NCI-H2081 treated with DMSO at 0.1 percent for 48 hours (cell line): ENCODE measurements at regions not wholly inside any gene's neighbourhood (a gene's known extent, or its start where the extent isn't known, plus 50 kb on each side); places are given as distances from the start of the nearest gene placed in this dataset.
"Not testable (repeated sequence)": the region's sequence is repeated elsewhere in the genome, so short reads cannot be mapped to it uniquely, and the experiment has no call there.

Source experiments
- DNase-seq: peaks from one replicate; lab custom pipeline; 2025; lab: John Stamatoyannopoulos, UW

- no peak for DNase-seq
Observed at GRCh38 chr1:41981796-41982195, 63.1 kb upstream of the HIVEP3 start.

DNA sequence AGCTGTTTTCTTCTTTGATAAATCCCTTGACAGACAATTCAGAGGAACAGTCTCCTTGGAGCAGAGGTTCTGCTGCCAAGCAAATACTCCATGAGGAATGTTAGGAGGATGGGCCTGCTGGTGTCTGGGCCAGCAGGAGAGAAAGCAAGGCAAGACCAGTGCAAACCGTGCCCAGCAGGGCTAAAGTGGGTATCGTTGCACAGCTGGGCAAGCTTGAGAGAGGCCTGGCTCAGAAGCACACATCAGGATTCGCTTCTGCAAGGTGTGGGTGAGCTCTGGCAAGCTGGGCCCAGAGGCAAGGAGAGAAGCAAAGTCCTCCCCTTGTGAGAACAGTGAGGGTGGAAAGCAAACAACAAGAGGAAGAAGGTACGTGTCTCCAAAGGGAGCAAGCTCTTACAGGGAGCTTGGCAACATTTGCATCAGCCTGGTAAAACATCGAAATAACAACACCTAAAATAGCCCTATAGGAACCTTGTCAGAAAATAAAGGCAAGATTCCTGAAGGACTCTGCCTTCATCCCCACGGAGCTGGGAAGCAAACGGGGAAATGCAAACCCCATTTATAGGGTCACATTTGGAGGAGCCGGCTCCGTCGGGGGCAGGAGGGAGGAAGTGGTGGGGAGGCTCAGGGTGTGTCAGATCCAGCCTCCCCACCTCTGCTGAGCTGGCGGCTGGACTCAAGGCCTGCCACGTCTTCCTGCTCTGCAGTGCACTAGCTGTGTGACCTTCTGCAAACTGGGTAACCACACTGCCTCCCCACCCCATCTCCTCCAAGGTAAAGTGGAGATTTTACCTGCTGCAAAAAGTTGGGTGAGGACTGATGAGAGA is 62.3 kb upstream of the HIVEP3 start:
- DNase-seq, result no peak

DNA sequence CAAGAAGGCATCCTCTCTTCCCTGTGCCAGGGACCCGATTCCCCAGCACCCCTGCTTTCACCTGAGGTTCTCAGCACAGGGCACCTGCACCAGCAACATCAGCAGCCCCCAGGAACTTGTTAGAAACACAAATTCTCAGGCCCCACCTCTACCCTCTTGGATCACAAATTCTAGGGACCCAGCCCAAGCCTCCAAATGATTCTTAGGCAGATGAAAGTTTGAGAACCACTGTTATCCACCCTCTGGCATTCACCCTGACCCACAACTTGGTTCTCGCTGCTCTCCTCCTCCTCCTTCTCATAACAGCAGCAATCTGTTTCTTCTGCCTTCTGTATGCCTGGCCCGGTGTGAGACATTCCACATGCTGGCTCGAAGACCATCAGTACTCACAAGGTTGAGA is 60.3 kb upstream of the HIVEP3 start:
- no peak for DNase-seq

DNA sequence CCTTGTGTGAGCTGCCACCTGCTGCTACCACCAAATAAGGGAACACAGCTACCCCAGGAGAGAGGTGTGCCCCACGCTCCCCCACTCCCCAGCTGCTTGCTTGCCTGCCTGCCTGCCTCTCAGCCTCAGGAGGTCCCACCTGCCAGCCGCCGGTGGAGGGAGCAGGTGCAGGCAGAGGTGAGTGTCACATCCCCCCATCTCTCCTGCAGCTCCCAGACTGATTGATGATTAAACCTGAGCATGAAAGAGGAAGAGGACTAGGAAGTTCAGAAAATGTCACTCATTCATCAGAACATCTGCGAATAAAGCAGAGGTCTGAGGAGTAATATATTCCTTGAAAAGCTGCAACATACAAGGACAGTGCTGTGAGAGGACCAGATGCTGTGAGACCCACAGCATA is 58.6 kb upstream of the HIVEP3 start:
- DNase-seq, result peak; percentile 81

- no peak for DNase-seq
Observed at GRCh38 chr1:41976671-41977070, 57.9 kb upstream of the HIVEP3 start.

DNA sequence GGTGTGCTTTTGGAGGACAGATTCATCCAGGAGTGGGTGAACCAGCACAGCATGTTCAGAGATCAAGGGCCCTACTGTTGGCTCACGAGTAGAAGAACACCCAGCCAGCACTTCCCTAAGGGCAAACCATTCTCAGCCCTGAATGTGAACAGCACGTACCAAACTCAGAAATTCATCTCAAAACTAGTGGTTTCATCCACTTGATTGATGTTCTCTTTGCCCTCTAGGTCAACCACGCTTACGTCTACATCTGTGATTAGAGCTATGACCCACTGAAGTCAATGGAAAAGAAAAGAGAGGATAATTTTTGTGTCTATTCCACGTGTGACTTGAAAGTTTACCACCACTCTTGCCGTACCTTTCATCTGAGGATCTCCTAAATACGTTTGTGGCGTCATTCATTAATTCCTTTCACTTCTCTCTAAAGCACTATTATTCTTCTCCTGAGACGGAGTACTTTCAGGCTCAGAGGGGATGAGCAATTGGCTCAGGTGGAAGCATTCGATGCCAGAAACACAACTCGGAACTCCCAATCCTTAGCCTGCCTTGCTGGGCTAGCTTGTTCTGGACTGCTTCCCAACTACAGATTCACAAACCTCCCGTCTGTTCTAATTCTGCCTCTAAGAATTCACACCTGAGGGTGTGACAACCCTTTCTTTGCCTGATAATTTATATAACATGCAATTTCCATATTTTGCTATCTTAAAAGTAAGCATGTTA is 57.3 kb upstream of the HIVEP3 start:
- no peak for DNase-seq

DNA sequence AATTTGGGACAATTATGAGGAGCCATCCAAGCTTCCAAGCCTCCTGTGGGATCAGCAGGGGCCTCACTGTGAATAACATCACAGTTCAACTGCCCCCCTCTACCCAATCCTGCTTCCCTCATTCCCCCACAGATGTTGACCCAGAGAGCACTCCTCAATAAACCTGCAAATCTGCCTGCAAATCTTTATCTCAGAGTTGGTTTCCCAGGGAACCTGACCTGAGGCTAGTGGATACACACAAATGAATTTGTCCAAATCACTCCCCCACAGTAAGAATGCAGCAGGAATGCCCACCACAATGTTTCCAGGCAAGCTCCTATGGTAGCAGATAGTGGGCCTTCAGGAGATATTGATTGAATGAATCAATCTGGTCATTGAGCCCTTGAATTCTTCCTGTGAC is 56.4 kb upstream of the HIVEP3 start:
- no peak for DNase-seq

DNA sequence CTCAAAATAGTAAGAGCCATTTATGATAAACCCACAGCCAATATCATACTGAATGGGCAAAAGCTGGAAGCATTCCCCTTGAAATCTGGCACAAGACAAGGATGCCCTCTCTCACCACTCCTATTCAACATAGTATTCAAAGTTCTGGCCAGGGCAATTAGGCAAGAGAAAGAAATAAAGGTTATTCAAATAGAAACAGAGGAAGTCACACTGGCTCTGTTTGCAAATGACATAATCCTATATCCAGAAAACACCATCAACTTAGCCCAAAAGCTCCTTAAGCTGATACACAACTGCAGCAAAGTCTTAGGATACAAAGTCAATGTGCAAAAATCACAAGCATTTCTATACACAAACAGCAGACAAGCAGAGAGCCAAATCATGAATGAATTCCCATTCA is 49.8 kb upstream of the HIVEP3 start:
- DNase-seq, result not testable (repeated sequence)
